H1 (cell line): ENCODE measurements at regions not wholly inside any gene's neighbourhood (a gene's known extent, or its start where the extent isn't known, plus 50 kb on each side); places are given as distances from the start of the nearest gene placed in this dataset.

Source experiments
- CTCF ChIA-PET: fragments of 300-600 bp; sonication (Branson Sonifier 250); formaldehyde crosslinking; loops from one replicate; lab custom pipeline; 2021; ENCODE audit not compliant: partially characterized antibody; lab: Charles Lee
- POLR2A ChIA-PET: fragments of 300-600 bp; sonication (Branson Sonifier 250); formaldehyde crosslinking; loops from one replicate; lab custom pipeline; 2021; ENCODE audit warnings: inconsistent platforms; ENCODE audit not compliant: partially characterized antibody; lab: Charles Lee
- DNase-seq, 2 experiments: peaks; one replicate each; pipeline versions ENCODE4 v3.0.0 to v3.0.0-alpha.2; 2010 to 2022; ENCODE audit warnings: low spot score in 2 of 2, low read depth in 1 of 2, mixed read lengths in 1 of 2
- FAIRE-seq: peaks from 2 replicates; lab custom pipeline; 2011; peaks lifted over from hg19 to GRCh38; lab: Jason Lieb, UNC
- H2AFZ ChIP-seq: 2 replicates; pipeline ENCODE4 v1.8.1; 2012; ENCODE audit warnings: low read length, inconsistent platforms
- H2AK5ac ChIP-seq: 2 replicates; pipeline ENCODE4 v1.6.1; 2013; ENCODE audit warnings: low read depth, low read length
- H2BK120ac ChIP-seq: replicated peaks from 2 replicates; pipeline ENCODE3; 2013; ENCODE audit warnings: low read depth, low read length, inconsistent platforms
- H2BK12ac ChIP-seq: 2 replicates; pipeline ENCODE4 v1.6.1; 2013; ENCODE audit warnings: low read depth, low read length
- H2BK15ac ChIP-seq: 2 replicates; pipeline ENCODE4 v1.6.1; 2013; ENCODE audit warnings: low read length
- H2BK20ac ChIP-seq: 2 replicates; pipeline ENCODE4 v1.6.1; 2013; ENCODE audit warnings: low read length
- H2BK5ac ChIP-seq: 2 replicates; pipeline ENCODE4 v1.6.1; 2013; ENCODE audit warnings: low read depth, low read length
- H3K14ac ChIP-seq: 2 replicates; pipeline ENCODE4 v1.6.1; 2013; ENCODE audit warnings: inconsistent platforms; ENCODE audit not compliant: insufficient read length
- H3K18ac ChIP-seq: 2 replicates; pipeline ENCODE4 v1.6.1; 2013; ENCODE audit warnings: low read length; ENCODE audit errors: extremely low read depth
- H3K23ac ChIP-seq: 2 replicates; pipeline ENCODE4 v1.6.1; 2013; ENCODE audit warnings: inconsistent platforms; ENCODE audit not compliant: insufficient read length
- H3K23me2 ChIP-seq: 2 replicates; pipeline ENCODE4 v1.6.1; 2013; ENCODE audit warnings: low read depth, low read length
- H3K27ac ChIP-seq: 2 replicates; pipeline ENCODE4 v1.6.1; 2011; ENCODE audit warnings: low read depth, low read length, inconsistent platforms
- H3K27me3 ChIP-seq, 4 experiments: replicated peaks in 1 of 4; 1 replicate in 1 of 4; 2 replicates in 3 of 4; pipeline versions ENCODE4 v1.6.1 to v1.8.1; 2011 to 2013; ENCODE audit warnings: low read length in 3 of 4, mild to moderate bottlenecking in 3 of 4, inconsistent platforms in 2 of 4, mixed read lengths in 2 of 4, moderate library complexity in 1 of 4; ENCODE audit not compliant: control insufficient read depth in 3 of 4, insufficient read depth in 3 of 4; ENCODE audit errors: extremely low read depth in 1 of 4
- H3K36me3 ChIP-seq, 4 experiments: 2 replicates each; pipeline versions ENCODE4 v1.6.1 to v1.8.1; 2011 to 2013; ENCODE audit warnings: mild to moderate bottlenecking in 4 of 4, low read length in 3 of 4, moderate library complexity in 2 of 4, control low read depth in 1 of 4, inconsistent platforms in 1 of 4; ENCODE audit not compliant: insufficient read depth in 4 of 4, control insufficient read depth in 2 of 4
- H3K4ac ChIP-seq: replicated peaks from 2 replicates; pipeline ENCODE3; 2013; ENCODE audit warnings: low read length, low read depth, mixed read lengths, inconsistent platforms; ENCODE audit not compliant: insufficient read length
- H3K4me1 ChIP-seq, 4 experiments: replicated peaks in 1 of 4; 1 replicate in 1 of 4; 2 replicates in 3 of 4; pipeline versions ENCODE4 v1.6.1 to v1.8.1; 2011 to 2013; ENCODE audit warnings: low read length in 3 of 4, inconsistent platforms in 2 of 4, mixed read lengths in 1 of 4; ENCODE audit not compliant: insufficient read depth in 4 of 4, control insufficient read depth in 3 of 4
- H3K4me2 ChIP-seq, 2 experiments: 2 replicates each; pipeline versions ENCODE4 v1.6.1 to v1.8.1; 2011 to 2013; ENCODE audit warnings: low read depth in 2 of 2, low read length in 2 of 2, control low read depth in 1 of 2, inconsistent platforms in 1 of 2, mild to moderate bottlenecking in 1 of 2; ENCODE audit not compliant: insufficient read depth in 1 of 2
- H3K4me3 ChIP-seq, 4 experiments: fragments of 200-600, 300-600 bp in 1 of 4; sonication (generic), shearing (Covaris generic), sonication (Bioruptor Twin) in 1 of 4; 2 replicates each; pipeline versions ENCODE4 v1.5.1 to v1.8.1; 2011 to 2016; ENCODE audit warnings: low read length in 4 of 4, low read depth in 3 of 4, control low read depth in 2 of 4, inconsistent platforms in 2 of 4, mild to moderate bottlenecking in 2 of 4, mixed read lengths in 1 of 4, moderate library complexity in 1 of 4; ENCODE audit not compliant: insufficient read depth in 2 of 4; ENCODE audit errors: extremely low read depth in 1 of 4
- H3K56ac ChIP-seq: replicated peaks from 2 replicates; pipeline ENCODE3; 2013; ENCODE audit warnings: low read depth, mild to moderate bottlenecking, mixed read lengths, low read length, inconsistent platforms; ENCODE audit not compliant: insufficient read length
- H3K79me1 ChIP-seq: 2 replicates; pipeline ENCODE4 v1.6.1; 2013; ENCODE audit warnings: low read depth, low read length, control low read depth
- H3K79me2 ChIP-seq, 2 experiments: 2 replicates each; pipeline versions ENCODE4 v1.6.1 to v1.8.1; 2012 to 2013; ENCODE audit warnings: low read length in 2 of 2, mild to moderate bottlenecking in 2 of 2, inconsistent platforms in 1 of 2; ENCODE audit not compliant: insufficient read depth in 2 of 2, control insufficient read depth in 1 of 2
- H3K9ac ChIP-seq, 4 experiments: replicated peaks in 1 of 4; 1 replicate in 1 of 4; 2 replicates in 3 of 4; pipeline versions ENCODE4 v1.6.1 to v1.8.1; 2011 to 2013; ENCODE audit warnings: low read depth in 3 of 4, low read length in 3 of 4, control low read depth in 2 of 4, mild to moderate bottlenecking in 2 of 4, moderate library complexity in 2 of 4, inconsistent platforms in 1 of 4; ENCODE audit errors: extremely low read depth in 1 of 4
- H3K9me3 ChIP-seq, 2 experiments: 2 replicates each; pipeline versions ENCODE4 v1.6.1 to v1.8.1; 2012 to 2013; ENCODE audit warnings: mild to moderate bottlenecking in 2 of 2, moderate library complexity in 2 of 2, control low read depth in 1 of 2, inconsistent platforms in 1 of 2, low read depth in 1 of 2, low read length in 1 of 2, mixed read lengths in 1 of 2; ENCODE audit not compliant: insufficient read depth in 2 of 2
- H4K20me1 ChIP-seq, 2 experiments: replicated peaks in 1 of 2; 2 replicates each; pipeline versions ENCODE3 to v1.8.1; 2011 to 2013; ENCODE audit warnings: inconsistent platforms in 2 of 2, low read length in 2 of 2, mild to moderate bottlenecking in 1 of 2; ENCODE audit not compliant: insufficient read depth in 2 of 2, control insufficient read depth in 1 of 2
- H4K5ac ChIP-seq: 2 replicates; pipeline ENCODE4 v1.6.1; 2013; ENCODE audit warnings: low read length, low read depth, mixed read lengths, inconsistent platforms; ENCODE audit not compliant: insufficient read length
- H4K8ac ChIP-seq: 2 replicates; pipeline ENCODE4 v1.8.0; 2013; ENCODE audit warnings: mild to moderate bottlenecking, moderate library complexity, low read length, inconsistent platforms; ENCODE audit not compliant: insufficient read depth; ENCODE audit errors: extremely low read depth
- H4K91ac ChIP-seq: replicated peaks from 2 replicates; pipeline ENCODE3; 2013; ENCODE audit warnings: low read length, mixed read lengths, inconsistent platforms; ENCODE audit not compliant: insufficient read length
- BCL11A ChIP-seq, 2 experiments: IDR thresholded peaks; one replicate each; pipeline ENCODE4 v1.6.1; 2011; ENCODE audit warnings: low read depth in 2 of 2, low read length in 2 of 2, mild to moderate bottlenecking in 2 of 2
- EZH2 ChIP-seq: fragments of 200-600 bp; sonication (generic); IDR thresholded peaks from 2 replicates; pipeline ENCODE4 v1.7.1; 2012; ENCODE audit warnings: low read depth, mild to moderate bottlenecking, moderate library complexity, low read length, inconsistent platforms; ENCODE audit not compliant: severe bottlenecking
- FOSL1 ChIP-seq: IDR thresholded peaks from 2 replicates; pipeline ENCODE4 v1.6.1; 2011; ENCODE audit warnings: mild to moderate bottlenecking, low read depth, low read length, moderate library complexity; ENCODE audit not compliant: insufficient read depth
- JUND ChIP-seq: IDR thresholded peaks from 2 replicates; pipeline ENCODE4 v1.6.1; 2011; ENCODE audit warnings: mild to moderate bottlenecking, improper control_type of control experiment, low read length
- MAX ChIP-seq: IDR thresholded peaks from 2 replicates; pipeline ENCODE4 v1.6.1; 2012; ENCODE audit warnings: inconsistent platforms
- NANOG ChIP-seq: IDR thresholded peaks from 2 replicates; pipeline ENCODE4 v1.6.1; 2011; ENCODE audit warnings: low read length, low read depth, mild to moderate bottlenecking, inconsistent platforms; ENCODE audit not compliant: insufficient read depth, poor library complexity, severe bottlenecking
- RNF2 ChIP-seq: fragments of 200-900, 300-1000 bp; sonication (generic); IDR thresholded peaks from 2 replicates; pipeline ENCODE4 v1.7.1; 2016; ENCODE audit warnings: borderline replicate concordance, low read depth, mild to moderate bottlenecking, antibody characterized with exemption, low read length; ENCODE audit not compliant: poor library complexity, severe bottlenecking; ENCODE audit errors: missing control alignments
- SIN3A ChIP-seq, 2 experiments: IDR thresholded peaks in 1 of 2; conservative IDR thresholded peaks in 1 of 2; 2 replicates each; pipeline ENCODE4 v1.6.1; 2011 to 2012; ENCODE audit warnings: low read length in 2 of 2, improper control_type of control experiment in 1 of 2, low read depth in 1 of 2, mild to moderate bottlenecking in 1 of 2
- TAF1 ChIP-seq: IDR thresholded peaks from 2 replicates; pipeline ENCODE4 v1.6.1; 2011; ENCODE audit warnings: mild to moderate bottlenecking, low read depth, low read length
- TCF12 ChIP-seq: IDR thresholded peaks from 2 replicates; pipeline ENCODE4 v1.6.1; 2011; ENCODE audit warnings: low read depth, mild to moderate bottlenecking, low read length
- USF2 ChIP-seq: IDR thresholded peaks from 2 replicates; pipeline ENCODE4 v1.6.1; 2011; ENCODE audit warnings: low read length, improper control_type of control experiment

- H3K4ac ChIP-seq, result no peak overlapping the region
- no peak overlapping the region for H2BK20ac ChIP-seq
- H4K20me1 ChIP-seq, result no peaks in the 10 kb centered on the region
- H3K27me3 ChIP-seq, result no peaks in the 10 kb centered on the region
- H2AK5ac ChIP-seq, result no peak overlapping the region
- no peak overlapping the region for H3K14ac ChIP-seq
- ChIA-PET POLR2A (no interaction called here), CTCF (interaction anchor here (0.6 kb wide), 1 partner anchor 827 kb away, joined by 3 read pairs; no protein-coding TSS in a partner anchor)
- no peak overlapping the region for H3K56ac ChIP-seq
- no peak overlapping the region for H2BK120ac ChIP-seq
- no peak overlapping the region for H2AFZ ChIP-seq
- no peak overlapping the region for H3K4me3 ChIP-seq
- H3K79me2 ChIP-seq, result no peaks in the 10 kb centered on the region
- H3K4me2 ChIP-seq, result no peak overlapping the region
- no peak overlapping the region for H2BK5ac ChIP-seq
- TF ChIP-seq SIN3A (conservative IDR thresholded peaks at IDR 0.05 in 1 of 2, IDR thresholded peaks at IDR 0.05 in 1 of 2; ENCODE audit: low read depth in 1 of 2, low read length in 2 of 2), result no peak
- no peak for TF ChIP-seq TCF12
- TF ChIP-seq BCL11A (IDR thresholded peaks at IDR 0.05; ENCODE audit: low read depth in 2 of 2, low read length in 2 of 2), result no peak
- TF ChIP-seq EZH2, result no peak
- no peak for TF ChIP-seq NANOG
- TF ChIP-seq FOSL1, result no peak
- TF ChIP-seq USF2, result no peak
- TF ChIP-seq RNF2, result no peak
- no peak for TF ChIP-seq JUND
- TF ChIP-seq TAF1, result no peak
- TF ChIP-seq MAX, result no peak
- H4K8ac ChIP-seq, result no peak overlapping the region
- no peaks in the 10 kb centered on the region for H3K4me1 ChIP-seq
- H3K9ac ChIP-seq, result no peak overlapping the region
- H3K23ac ChIP-seq, result no peak overlapping the region
- H3K27ac ChIP-seq, result no peak overlapping the region
- no peak overlapping the region for H3K18ac ChIP-seq
- H3K23me2 ChIP-seq, result no peaks in the 10 kb centered on the region
- DNase-seq, result no peak
- H3K79me1 ChIP-seq, result no peaks in the 10 kb centered on the region
- no peak overlapping the region for H2BK15ac ChIP-seq
- no peak overlapping the region for H4K5ac ChIP-seq
- no peak overlapping the region for H2BK12ac ChIP-seq
- H3K36me3 ChIP-seq, result no peaks in the 10 kb centered on the region
- H4K91ac ChIP-seq, result no peak overlapping the region
- no peak for FAIRE-seq
- H3K9me3 ChIP-seq, result no peaks in the 10 kb centered on the region
Measured at GRCh38 chr1:221630236-221630635, 111.7 kb downstream of the DUSP10 start.
